OCI-LY3 (cell line): ENCODE measurements at regions not wholly inside any gene's neighbourhood (a gene's known extent, or its start where the extent isn't known, plus 50 kb on each side); places are given as distances from the start of the nearest gene placed in this dataset.

ENCODE experiments used
- H2AFZ ChIP-seq: fragments of 200-600, 300-600 bp; shearing (Covaris generic); 2 replicates; pipeline ENCODE4 v1.6.0; 2014; ENCODE audit warnings: antibody characterized with exemption, low read depth, low read length
- H3K27ac ChIP-seq: fragments of 200-600, 300-600 bp; sonication (generic); 2 replicates; pipeline ENCODE4 v1.5.1; 2014; ENCODE audit warnings: mild to moderate bottlenecking, low read length, moderate library complexity, mixed read lengths
- H3K27me3 ChIP-seq: fragments of 200-600, 300-600 bp; sonication (generic); 2 replicates; pipeline ENCODE4 v1.6.1; 2014; ENCODE audit warnings: low read depth, low read length, mixed read lengths
- H3K36me3 ChIP-seq: fragments of 200-600, 300-600 bp; sonication (generic); replicated peaks from 2 replicates; pipeline ENCODE3; 2014; ENCODE audit warnings: low read depth, low read length, mixed read lengths
- H3K4me1 ChIP-seq: fragments of 300-600, 200-600 bp; sonication (generic); 2 replicates; pipeline ENCODE4 v1.6.1; 2014; ENCODE audit warnings: low read length, mixed read lengths
- H3K4me2 ChIP-seq: fragments of 200-600, 300-600 bp; sonication (generic); 2 replicates; pipeline ENCODE4 v1.6.1; 2014; ENCODE audit warnings: low read length, mixed read lengths
- H3K4me3 ChIP-seq: fragments of 300-600, 200-600 bp; sonication (generic); 2 replicates; pipeline ENCODE4 v1.5.1; 2014; ENCODE audit warnings: antibody characterized with exemption, mild to moderate bottlenecking, low read length, moderate library complexity
- H3K79me2 ChIP-seq: fragments of 300-600, 200-600 bp; shearing (Covaris generic); 2 replicates; pipeline ENCODE4 v1.6.1; 2014; ENCODE audit warnings: mild to moderate bottlenecking, low read length, mixed read lengths
- H3K9ac ChIP-seq: fragments of 300-600, 200-600 bp; shearing (Covaris generic); 2 replicates; pipeline ENCODE4 v1.6.0; 2014; ENCODE audit warnings: mild to moderate bottlenecking, low read length, moderate library complexity
- H3K9me3 ChIP-seq: fragments of 200-600, 300-600 bp; shearing (Covaris generic); 2 replicates; pipeline ENCODE4 v1.6.1; 2014; ENCODE audit warnings: low read length, mixed read lengths; ENCODE audit not compliant: insufficient read depth
- H4K20me1 ChIP-seq: fragments of 200-600, 300-600 bp; sonication (generic); 2 replicates; pipeline ENCODE4 v1.6.1; 2016; ENCODE audit warnings: low read length, mixed read lengths; ENCODE audit not compliant: insufficient read depth
- CTCF ChIP-seq: fragments of 200-600, 300-600 bp; sonication (generic); IDR thresholded peaks from 2 replicates; pipeline ENCODE4 v1.5.1; 2014; ENCODE audit warnings: antibody characterized with exemption, low read length, low read depth
- EZH2phosphoT487 ChIP-seq: fragments of 200-600 bp; shearing (Covaris generic); IDR thresholded peaks from 2 replicates; pipeline ENCODE4 v1.6.1; 2018; ENCODE audit warnings: antibody characterized with exemption, mixed run types, low read depth

DNA sequence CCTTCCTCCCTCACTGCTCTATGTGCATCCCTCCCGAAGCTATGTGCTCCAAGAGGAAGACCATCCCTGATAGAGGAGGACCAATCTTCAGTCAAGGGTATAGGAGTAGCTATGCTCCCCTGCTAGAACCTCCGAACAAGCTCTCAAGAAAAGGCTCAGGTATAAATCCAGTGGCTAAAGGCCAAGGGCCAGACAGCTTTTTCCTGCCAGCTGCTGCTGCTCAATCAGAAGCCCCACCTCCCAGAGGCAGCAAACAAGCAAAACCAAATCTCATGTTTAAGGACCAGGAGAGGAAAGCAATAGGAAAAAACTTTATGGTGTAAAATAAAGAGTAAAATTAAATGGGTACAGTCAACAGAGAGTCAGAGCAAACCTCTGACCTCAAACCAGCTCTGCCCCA is 187.2 kb downstream of the FGFR2 start:
- Histone ChIP-seq H3K9me3 (no peaks in the 10 kb centered on the region), H3K79me2 (no peaks in the 10 kb centered on the region), H3K27ac (no peak overlapping the region), H3K36me3 (no peaks in the 10 kb centered on the region), H3K4me1 (0 out of 2 replicates have a peak, but pooled peaks cover 3% of the 10 kb centered on the region), H3K4me2 (no peak overlapping the region), H3K4me3 (no peak overlapping the region), H2AFZ (no peak overlapping the region), H3K9ac (no peak overlapping the region), H4K20me1 (no peaks in the 10 kb centered on the region), H3K27me3 (no peaks in the 10 kb centered on the region)
- TF ChIP-seq EZH2phosphoT487 (no peak), CTCF (no peak)

DNA sequence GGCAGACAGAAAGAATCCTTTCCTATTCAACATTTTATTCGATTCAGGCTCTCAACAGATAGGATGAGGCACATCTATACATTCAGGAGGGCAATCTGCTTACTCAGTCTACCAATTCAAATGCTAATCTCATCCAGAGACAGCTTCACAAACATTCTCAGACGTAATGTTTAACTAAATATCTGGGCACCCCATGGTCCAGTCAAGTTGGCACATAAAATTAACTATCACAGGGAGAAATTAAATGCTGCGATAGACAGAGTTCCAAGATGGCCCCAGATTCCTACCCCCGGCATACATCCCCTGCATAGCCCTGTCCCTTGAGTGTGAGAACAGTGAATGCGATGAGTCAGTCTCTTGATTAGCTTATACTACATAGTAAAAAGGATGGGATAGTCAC is 184.3 kb downstream of the FGFR2 start:
- TF ChIP-seq EZH2phosphoT487 (no peak), CTCF (no peak)
- Histone ChIP-seq H3K4me3 (no peak overlapping the region), H3K27ac (no peak overlapping the region), H2AFZ (no peak overlapping the region), H3K9me3 (no peaks in the 10 kb centered on the region), H3K4me2 (no peak overlapping the region), H3K79me2 (no peaks in the 10 kb centered on the region), H3K4me1 (0 out of 2 replicates have a peak, but pooled peaks cover 3% of the 10 kb centered on the region), H3K9ac (no peak overlapping the region), H3K36me3 (no peaks in the 10 kb centered on the region), H3K27me3 (no peaks in the 10 kb centered on the region), H4K20me1 (no peaks in the 10 kb centered on the region)

GRCh38 chr10:121414366-121415062 is 183.7 kb downstream of the FGFR2 start:
- H3K9me3 ChIP-seq = no peaks in the 10 kb centered on the region
- H3K27ac ChIP-seq = no peak overlapping the region

DNA sequence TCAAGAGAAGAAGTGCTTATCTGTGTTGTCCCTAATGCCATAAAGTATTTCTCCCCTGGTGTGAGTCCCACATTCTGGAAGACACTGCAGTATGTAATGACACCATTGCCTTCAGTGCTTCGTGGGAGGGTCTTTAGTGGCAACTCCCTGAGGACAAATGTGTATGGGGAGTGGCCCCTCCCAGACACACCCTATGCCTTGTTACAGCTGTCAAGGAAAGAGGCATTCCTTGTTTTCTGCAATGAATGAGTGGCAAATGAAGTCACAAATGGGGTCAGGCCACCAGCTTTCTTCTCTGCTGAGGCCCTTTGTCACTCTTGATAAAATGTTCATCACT is 183.2 kb downstream of the FGFR2 start:
- no peaks in the 10 kb centered on the region for H3K79me2 ChIP-seq
- H4K20me1 ChIP-seq = no peaks in the 10 kb centered on the region
- no peak overlapping the region for H3K4me2 ChIP-seq
- H3K4me1 ChIP-seq = 0 out of 2 replicates have a peak, but pooled peaks cover 3% of the 10 kb centered on the region
- no peak overlapping the region for H3K27ac ChIP-seq
- no peak overlapping the region for H3K9ac ChIP-seq
- no peaks in the 10 kb centered on the region for H3K36me3 ChIP-seq
- H2AFZ ChIP-seq = no peak overlapping the region
- no peak for TF ChIP-seq EZH2phosphoT487
- TF ChIP-seq CTCF = no peak
- H3K27me3 ChIP-seq = no peaks in the 10 kb centered on the region
- H3K4me3 ChIP-seq = no peak overlapping the region
- no peaks in the 10 kb centered on the region for H3K9me3 ChIP-seq

More at GRCh38 chr10:121414366-121415062, 183.7 kb downstream of the FGFR2 start:
- no peak overlapping the region for H2AFZ ChIP-seq
- 0 out of 2 replicates have a peak, but pooled peaks cover 3% of the 10 kb centered on the region for H3K4me1 ChIP-seq
- no peak overlapping the region for H3K4me2 ChIP-seq
- no peak for TF ChIP-seq EZH2phosphoT487
- TF ChIP-seq CTCF = no peak
- H3K9ac ChIP-seq = no peak overlapping the region
- no peaks in the 10 kb centered on the region for H4K20me1 ChIP-seq
- no peaks in the 10 kb centered on the region for H3K27me3 ChIP-seq
- no peaks in the 10 kb centered on the region for H3K79me2 ChIP-seq
- no peak overlapping the region for H3K4me3 ChIP-seq
- no peaks in the 10 kb centered on the region for H3K36me3 ChIP-seq
